SU-DHL-6 (cell line): ENCODE measurements at regions not wholly inside any gene's neighbourhood (a gene's known extent, or its start where the extent isn't known, plus 50 kb on each side); places are given as distances from the start of the nearest gene placed in this dataset.

Experiments used
- CTCF ChIP-seq: fragments of 200-600 bp; sonication (generic); IDR thresholded peaks from one replicate; pipeline ENCODE4 v1.5.1; 2017; ENCODE audit warnings: antibody characterized with exemption, mild to moderate bottlenecking, low read length, moderate library complexity; ENCODE audit not compliant: insufficient read depth, poor library complexity, severe bottlenecking
- EZH2phosphoT487 ChIP-seq: fragments of 200-600 bp; sonication (generic), shearing (Covaris generic); conservative IDR thresholded peaks from 2 replicates; pipeline ENCODE4 v1.6.1; 2018; ENCODE audit warnings: mild to moderate bottlenecking, antibody characterized with exemption, low read length, moderate library complexity, mixed read lengths

GRCh38 chr4:14701389-14701788 lies 300.9 kb upstream of the CPEB2 start:
- no peak for TF ChIP-seq CTCF
- TF ChIP-seq EZH2phosphoT487 = no peak
